ENCODE measurements at regions not wholly inside any gene's neighbourhood (a gene's known extent, or its start where the extent isn't known, plus 50 kb on each side); places are given as distances from the start of the nearest gene placed in this dataset.

DNA sequence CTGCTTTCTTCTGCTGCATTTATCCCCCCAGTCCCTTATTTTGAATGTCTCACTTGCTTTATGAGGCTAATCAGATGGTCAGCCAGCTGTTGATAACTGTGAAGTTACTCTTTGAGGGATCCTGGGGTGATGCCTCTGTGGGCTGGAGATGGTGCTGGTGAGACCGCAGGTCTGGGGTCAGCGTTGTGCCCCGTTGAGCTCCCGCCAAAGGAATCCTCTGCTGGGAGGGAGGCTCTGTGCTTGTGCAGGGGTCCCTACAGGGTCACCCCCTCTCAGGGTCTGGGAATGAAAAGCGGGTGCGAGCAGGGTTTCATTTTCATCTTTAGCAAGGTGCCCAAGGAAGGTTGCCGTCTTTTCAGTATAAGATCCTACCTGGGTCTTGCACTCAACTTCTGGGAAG lies 161.2 kb upstream of the RTL1 start:
- Histone ChIP-seq H2AFZ (ENCODE audit: low read depth, low read length) (no peak overlapping the region), H3K9ac (ENCODE audit: low read length) (no peak overlapping the region), H4K20me1 (ENCODE audit: insufficient read depth) (no peaks in the 10 kb centered on the region), H3F3A (ENCODE audit: insufficient read depth, low read length, poor library complexity, severe bottlenecking) (peaks cover 8% of the 10 kb centered on the region), H3K9me2 (ENCODE audit: insufficient read depth, low read length) (no peaks in the 10 kb centered on the region), H3K27me3 (ENCODE audit: insufficient read depth, low read depth, low read length) (no peaks in the 10 kb centered on the region), H3K27ac (ENCODE audit: low read length) (no peak overlapping the region), H3K9me3 (ENCODE audit: low read length) (no peaks in the 10 kb centered on the region), H3K36me3 (ENCODE audit: insufficient read depth, low read length) (no peaks in the 10 kb centered on the region), H3K79me2 (replicated peaks; ENCODE audit: insufficient read depth, low read length) (no peaks in the 10 kb centered on the region), H3K4me2 (ENCODE audit: low read length) (no peak overlapping the region), H3K4me3 (ENCODE audit: low read length) (no peak overlapping the region)
- TF ChIP-seq POLR2AphosphoS5 (IDR thresholded peaks at IDR 0.05) (no peak), MXI1 (conservative IDR thresholded peaks at IDR 0.05; ENCODE audit: poor library complexity, severe bottlenecking) (no peak), CTCF (IDR thresholded peaks at IDR 0.05; ENCODE audit: poor library complexity, severe bottlenecking) (no peak), RAD21 (conservative IDR thresholded peaks at IDR 0.05) (no peak), SMC3 (conservative IDR thresholded peaks at IDR 0.05; ENCODE audit: poor library complexity) (no peak), REST (IDR thresholded peaks at IDR 0.05; ENCODE audit: borderline replicate concordance) (no peak), TAF1 (IDR thresholded peaks at IDR 0.05; ENCODE audit: low read depth) (no peak), EZH2 (IDR thresholded peaks at IDR 0.05; ENCODE audit: borderline replicate concordance, insufficient read depth, low read length, poor library complexity, severe bottlenecking) (no peak), EP300 (conservative IDR thresholded peaks at IDR 0.05; ENCODE audit: poor library complexity, severe bottlenecking) (no peak)

DNA sequence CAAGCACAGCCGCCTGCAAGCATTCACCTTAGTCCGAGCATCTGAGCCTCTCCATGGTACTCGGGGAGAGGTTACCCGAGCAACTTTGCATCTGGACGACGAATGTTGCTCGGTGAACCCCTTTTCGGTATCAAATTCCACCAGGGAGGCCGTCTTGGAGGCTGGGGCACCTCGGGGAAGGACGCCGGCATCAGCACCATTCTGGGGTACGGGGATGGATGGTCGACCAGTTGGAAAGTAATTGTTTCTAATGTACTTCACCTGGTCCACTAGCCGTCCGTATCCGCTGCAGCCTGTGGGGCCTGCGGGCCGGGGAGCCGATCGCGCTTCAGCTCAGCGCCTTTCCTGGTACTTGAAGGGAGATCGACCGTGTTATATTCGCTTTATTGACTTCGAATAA lies 161.7 kb upstream of the RTL1 start:
- no peaks in the 10 kb centered on the region for H3K27me3 ChIP-seq (ENCODE audit: insufficient read depth, low read depth, low read length)
- no peaks in the 10 kb centered on the region for H4K20me1 ChIP-seq (ENCODE audit: insufficient read depth)
- H3K79me2 ChIP-seq (replicated peaks; ENCODE audit: insufficient read depth, low read length) = no peaks in the 10 kb centered on the region
- H3K4me3 ChIP-seq (ENCODE audit: low read length) = no peak overlapping the region
- H3F3A ChIP-seq (ENCODE audit: insufficient read depth, low read length, poor library complexity, severe bottlenecking) = peaks cover 13% of the 10 kb centered on the region
- H3K27ac ChIP-seq (ENCODE audit: low read length) = peak overlapping the region; percentile 97
- H3K36me3 ChIP-seq (ENCODE audit: insufficient read depth, low read length) = no peaks in the 10 kb centered on the region
- no peak overlapping the region for H2AFZ ChIP-seq (ENCODE audit: low read depth, low read length)
- H3K4me2 ChIP-seq (ENCODE audit: low read length) = no peak overlapping the region
- no peak for TF ChIP-seq POLR2AphosphoS5 (IDR thresholded peaks at IDR 0.05)
- TF ChIP-seq EP300 (conservative IDR thresholded peaks at IDR 0.05; ENCODE audit: poor library complexity, severe bottlenecking) = no peak
- no peak for TF ChIP-seq TAF1 (IDR thresholded peaks at IDR 0.05; ENCODE audit: low read depth)
- TF ChIP-seq REST (IDR thresholded peaks at IDR 0.05; ENCODE audit: borderline replicate concordance) = no peak
- TF ChIP-seq RAD21 (conservative IDR thresholded peaks at IDR 0.05) = no peak
- no peak for TF ChIP-seq CTCF (IDR thresholded peaks at IDR 0.05; ENCODE audit: poor library complexity, severe bottlenecking)
- TF ChIP-seq MXI1 (conservative IDR thresholded peaks at IDR 0.05; ENCODE audit: poor library complexity, severe bottlenecking) = no peak
- TF ChIP-seq EZH2 (IDR thresholded peaks at IDR 0.05; ENCODE audit: borderline replicate concordance, insufficient read depth, low read length, poor library complexity, severe bottlenecking) = no peak
- no peak for TF ChIP-seq SMC3 (conservative IDR thresholded peaks at IDR 0.05; ENCODE audit: poor library complexity)
- H3K9ac ChIP-seq (ENCODE audit: low read length) = no peak overlapping the region
- H3K9me3 ChIP-seq (ENCODE audit: low read length) = no peaks in the 10 kb centered on the region
- H3K9me2 ChIP-seq (ENCODE audit: insufficient read depth, low read length) = no peaks in the 10 kb centered on the region

Data from neural cell (in vitro differentiated cells).